ENCODE measurements at regions not wholly inside any gene's neighbourhood (a gene's known extent, or its start where the extent isn't known, plus 50 kb on each side); places are given as distances from the start of the nearest gene placed in this dataset.

DNA sequence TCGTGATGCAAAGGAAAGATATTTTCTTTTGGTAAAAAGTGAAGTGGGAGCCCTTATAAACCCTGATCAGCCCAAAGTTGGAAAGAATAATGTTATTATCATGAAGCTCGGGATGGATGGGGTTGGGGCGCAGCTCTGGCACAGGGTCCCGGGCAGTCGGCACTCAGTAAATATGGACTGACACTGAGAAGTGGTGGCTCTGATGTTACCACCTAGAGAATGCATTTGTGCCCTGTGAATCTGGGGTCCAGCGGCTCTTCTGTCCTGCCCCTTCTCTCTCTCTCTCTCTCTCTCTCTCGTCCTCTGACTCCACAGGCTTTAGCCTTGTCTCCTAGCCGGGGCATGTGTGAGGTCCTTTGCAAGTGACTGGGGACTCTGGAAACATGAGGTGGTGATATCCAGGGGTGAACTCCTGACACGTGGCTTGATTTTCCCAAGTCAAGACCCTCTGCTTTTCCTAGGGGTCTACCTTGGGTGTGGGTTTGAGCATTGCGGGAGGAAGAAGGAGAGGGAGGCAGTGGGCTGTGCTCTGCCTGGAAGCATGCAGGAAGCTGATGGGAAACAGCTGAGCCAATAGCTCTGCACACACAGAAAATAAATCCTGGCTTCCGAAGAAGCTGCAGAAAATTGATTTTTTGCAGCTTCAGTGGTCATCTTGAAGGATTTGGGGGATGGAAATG, 162.7 kb downstream of the MACROH2A1 start:
- POLR2A ChIA-PET (ENCODE audit: low non-redundant PET), result no interaction called here
- Histone ChIP-seq H3K4me3 (ENCODE audit: low read depth, low read length, poor library complexity, severe bottlenecking) (no peak overlapping the region), H3K27me3 (replicated peaks; ENCODE audit: insufficient read depth, low read depth, low read length, poor library complexity) (no peaks in the 10 kb centered on the region), H3K36me3 (ENCODE audit: insufficient read depth, low read length, poor library complexity, severe bottlenecking) (no peaks in the 10 kb centered on the region), H3K9me3 (ENCODE audit: low read depth, low read length, poor library complexity, severe bottlenecking) (no peaks in the 10 kb centered on the region), H3K4me1 (ENCODE audit: insufficient read depth, low read length, poor library complexity, severe bottlenecking) (no peaks in the 10 kb centered on the region), H3K27ac (ENCODE audit: low read depth, low read length, poor library complexity, severe bottlenecking) (no peak overlapping the region)
- TF ChIP-seq EZH2 (IDR thresholded peaks at IDR 0.05; ENCODE audit: borderline replicate concordance, low read depth, low read length, poor library complexity, severe bottlenecking) (no peak), CTCF (conservative IDR thresholded peaks at IDR 0.05; ENCODE audit: low read depth, low read length) (no peak)
- CTCF ChIA-PET, result no interaction called here
- DNase-seq (ENCODE audit: low spot score), result no peak
- BruUV-seq (replicated peaks), result no TSS peak
- intact Hi-C loops (cut with micrococcal nuclease; ENCODE audit: unreplicated experiment), result no loop called here

- TF ChIP-seq CTCF (conservative IDR thresholded peaks at IDR 0.05; ENCODE audit: low read depth, low read length), result no peak
- TF ChIP-seq EZH2 (IDR thresholded peaks at IDR 0.05; ENCODE audit: borderline replicate concordance, low read depth, low read length, poor library complexity, severe bottlenecking), result no peak
- CTCF ChIA-PET, result no interaction called here
- intact Hi-C loops (cut with micrococcal nuclease; ENCODE audit: unreplicated experiment), result no loop called here
- Histone ChIP-seq H3K27me3 (replicated peaks; ENCODE audit: insufficient read depth, low read depth, low read length, poor library complexity) (no peaks in the 10 kb centered on the region), H3K4me3 (ENCODE audit: low read depth, low read length, poor library complexity, severe bottlenecking) (no peak overlapping the region), H3K4me1 (ENCODE audit: insufficient read depth, low read length, poor library complexity, severe bottlenecking) (no peaks in the 10 kb centered on the region), H3K36me3 (ENCODE audit: insufficient read depth, low read length, poor library complexity, severe bottlenecking) (no peaks in the 10 kb centered on the region), H3K9me3 (ENCODE audit: low read depth, low read length, poor library complexity, severe bottlenecking) (no peaks in the 10 kb centered on the region), H3K27ac (ENCODE audit: low read depth, low read length, poor library complexity, severe bottlenecking) (no peak overlapping the region)
- POLR2A ChIA-PET (ENCODE audit: low non-redundant PET), result no interaction called here
- DNase-seq (ENCODE audit: low spot score), result no peak
- BruUV-seq (replicated peaks), result no TSS peak
Observed at GRCh38 chr5:135235551-135236227, 163.3 kb downstream of the MACROH2A1 start.

GRCh38 chr5:135234666-135235401, 164.2 kb downstream of the MACROH2A1 start:
- no TSS peak for BruUV-seq (replicated peaks)
- Histone ChIP-seq H3K4me3 (ENCODE audit: low read depth, low read length, poor library complexity, severe bottlenecking) (no peak overlapping the region), H3K4me1 (ENCODE audit: insufficient read depth, low read length, poor library complexity, severe bottlenecking) (no peaks in the 10 kb centered on the region), H3K36me3 (ENCODE audit: insufficient read depth, low read length, poor library complexity, severe bottlenecking) (no peaks in the 10 kb centered on the region), H3K9me3 (ENCODE audit: low read depth, low read length, poor library complexity, severe bottlenecking) (no peaks in the 10 kb centered on the region), H3K27me3 (replicated peaks; ENCODE audit: insufficient read depth, low read depth, low read length, poor library complexity) (no peaks in the 10 kb centered on the region), H3K27ac (ENCODE audit: low read depth, low read length, poor library complexity, severe bottlenecking) (no peak overlapping the region)
- DNase-seq (ENCODE audit: low spot score), result no peak
- intact Hi-C loops (cut with micrococcal nuclease; ENCODE audit: unreplicated experiment), result no loop called here
- CTCF ChIA-PET, result no interaction called here
- POLR2A ChIA-PET (ENCODE audit: low non-redundant PET), result no interaction called here
- no peak for TF ChIP-seq EZH2 (IDR thresholded peaks at IDR 0.05; ENCODE audit: borderline replicate concordance, low read depth, low read length, poor library complexity, severe bottlenecking)
- no peak for TF ChIP-seq CTCF (conservative IDR thresholded peaks at IDR 0.05; ENCODE audit: low read depth, low read length)
